Thoracic aorta (tissue), 2 donors: ENCODE measurements at regions not wholly inside any gene's neighbourhood (a gene's known extent, or its start where the extent isn't known, plus 50 kb on each side); places are given as distances from the start of the nearest gene placed in this dataset.

ENCODE experiments used
- ATAC-seq: fragments of 150-250 bp; one replicate; pipeline ENCODE4 v1.8.0; 2017; ENCODE audit warnings: low read depth; ENCODE audit not compliant: insufficient number of reproducible peaks, low FRiP score
- DNase-seq: peaks from one replicate; pipeline ENCODE4 v3.0.0-alpha.2; 2020; ENCODE audit warnings: low spot score
- H3K27ac ChIP-seq, 2 donors: fragments of 200-600 bp; sonication (generic); 1 replicate in 1 of 2; 2 replicates in 1 of 2; pipeline ENCODE4 v1.5.1; 2016; ENCODE audit warnings: mild to moderate bottlenecking in 2 of 2, moderate library complexity in 2 of 2
- H3K27me3 ChIP-seq: fragments of 200-600 bp; sonication (generic); replicated peaks from 2 replicates; pipeline ENCODE4 v1.6.0; 2016; ENCODE audit warnings: mild to moderate bottlenecking; ENCODE audit not compliant: insufficient read depth
- H3K36me3 ChIP-seq: fragments of 200-600 bp; sonication (generic); one replicate; pipeline ENCODE4 v1.5.1; 2016
- H3K4me1 ChIP-seq, 2 donors: fragments of 200-600 bp; sonication (generic); 1 replicate in 1 of 2; 2 replicates in 1 of 2; pipeline versions ENCODE4 v1.5.1 to v1.6.0; 2016; ENCODE audit warnings: low read depth in 2 of 2, mild to moderate bottlenecking in 1 of 2; ENCODE audit not compliant: control insufficient read depth in 1 of 2
- H3K4me3 ChIP-seq: fragments of 200-600 bp; sonication (generic); 2 replicates; pipeline ENCODE4 v1.5.1; 2016; ENCODE audit warnings: mild to moderate bottlenecking
- H3K9me3 ChIP-seq: fragments of 200-600 bp; sonication (generic); 2 replicates; pipeline ENCODE4 v1.5.1; 2016
- CTCF ChIP-seq: fragments of 200-600 bp; sonication (generic); IDR thresholded peaks from one replicate; pipeline ENCODE4 v1.5.1; 2019; ENCODE audit warnings: antibody characterized with exemption

GRCh38 chr21:41620541-41620940 is 112.6 kb upstream of the TMPRSS2 start:
- no peak for TF ChIP-seq CTCF
- Histone ChIP-seq H3K27me3 (no peaks in the 10 kb centered on the region), H3K4me3 (no peak overlapping the region), H3K36me3 (no peaks in the 10 kb centered on the region), H3K27ac (no peak overlapping the region), H3K9me3 (no peaks in the 10 kb centered on the region), H3K4me1 (peaks cover 5 to 16% of the 10 kb centered on the region in 2 donors)
- ATAC-seq (no peak), DNase-seq (no peak)

GRCh38 chr21:41616031-41616591 is 108.2 kb upstream of the TMPRSS2 start:
- peak; percentile 43 for DNase-seq
- TF ChIP-seq CTCF: no peak
- H3K4me3 ChIP-seq: peak overlapping the region; percentile 16
- H3K36me3 ChIP-seq: no peaks in the 10 kb centered on the region
- peak overlapping the region; percentile 85 to 96 for H3K27ac ChIP-seq
- H3K27me3 ChIP-seq: no peaks in the 10 kb centered on the region
- H3K4me1 ChIP-seq: peaks cover 35 to 51% of the 10 kb centered on the region in 2 donors
- ATAC-seq: peak; percentile 57
- no peaks in the 10 kb centered on the region for H3K9me3 ChIP-seq

GRCh38 chr21:41615613-41616012 is 107.7 kb upstream of the TMPRSS2 start:
- no peak for TF ChIP-seq CTCF
- no peaks in the 10 kb centered on the region for H3K27me3 ChIP-seq
- DNase-seq (no peak), ATAC-seq (peak; percentile 66)
- H3K36me3 ChIP-seq: no peaks in the 10 kb centered on the region
- H3K27ac ChIP-seq: peak overlapping the region; percentile 85 to 96
- H3K9me3 ChIP-seq: no peaks in the 10 kb centered on the region
- peak overlapping the region; percentile 16 for H3K4me3 ChIP-seq
- peaks cover 35 to 51% of the 10 kb centered on the region in 2 donors for H3K4me1 ChIP-seq

GRCh38 chr21:41614511-41614910 is 106.6 kb upstream of the TMPRSS2 start:
- H3K27me3 ChIP-seq: no peaks in the 10 kb centered on the region
- H3K4me1 ChIP-seq: peaks cover 35 to 51% of the 10 kb centered on the region in 2 donors
- TF ChIP-seq CTCF: no peak
- ATAC-seq: no peak
- no peak for DNase-seq
- H3K4me3 ChIP-seq: no peak overlapping the region
- H3K9me3 ChIP-seq: no peaks in the 10 kb centered on the region
- no peaks in the 10 kb centered on the region for H3K36me3 ChIP-seq
- H3K27ac ChIP-seq: peak overlapping the region; percentile 85 to 96

- Histone ChIP-seq H3K27ac (peak overlapping the region; percentile 85 to 96), H3K9me3 (no peaks in the 10 kb centered on the region), H3K4me1 (peaks cover 35 to 51% of the 10 kb centered on the region in 2 donors), H3K36me3 (no peaks in the 10 kb centered on the region), H3K4me3 (no peak overlapping the region), H3K27me3 (no peaks in the 10 kb centered on the region)
- ATAC-seq (no peak), DNase-seq (no peak)
- TF ChIP-seq CTCF: no peak
These were observed 105.6 kb upstream of the TMPRSS2 start for GRCh38 chr21:41613533-41613909.
